OCI-LY1 (cell line): ENCODE measurements at regions not wholly inside any gene's neighbourhood (a gene's known extent, or its start where the extent isn't known, plus 50 kb on each side); places are given as distances from the start of the nearest gene placed in this dataset.

Experiments used
- H2AFZ ChIP-seq: fragments of 200-600 bp; sonication (generic), shearing (Covaris generic); 2 replicates; pipeline ENCODE4 v1.6.0; 2014; ENCODE audit warnings: antibody characterized with exemption, mild to moderate bottlenecking, low read length
- H3F3A ChIP-seq: fragments of 200-600 bp; sonication (generic), shearing (Covaris generic); 2 replicates; pipeline ENCODE4 v1.6.0; 2014; ENCODE audit warnings: mild to moderate bottlenecking, antibody characterized with exemption, low read length, moderate library complexity; ENCODE audit not compliant: insufficient read depth
- H3K27ac ChIP-seq: fragments of 200-600 bp; sonication (generic); 2 replicates; pipeline ENCODE4 v1.5.1; 2014; ENCODE audit warnings: low read length, mixed run types, mild to moderate bottlenecking, low read depth; ENCODE audit not compliant: poor library complexity, severe bottlenecking
- H3K27me3 ChIP-seq: fragments of 200-600 bp; sonication (generic); 2 replicates; pipeline ENCODE4 v1.6.0; 2014; ENCODE audit warnings: antibody characterized with exemption, mild to moderate bottlenecking, low read length, moderate library complexity; ENCODE audit not compliant: insufficient read depth
- H3K36me3 ChIP-seq: fragments of 200-600 bp; sonication (generic); 2 replicates; pipeline ENCODE4 v1.6.1; 2014; ENCODE audit warnings: mild to moderate bottlenecking, antibody characterized with exemption, low read length, moderate library complexity, mixed read lengths; ENCODE audit not compliant: insufficient read depth
- H3K4me1 ChIP-seq: fragments of 200-600 bp; sonication (generic); 2 replicates; pipeline ENCODE4 v1.5.1; 2014; ENCODE audit warnings: mild to moderate bottlenecking, low read length, moderate library complexity; ENCODE audit not compliant: insufficient read depth, severe bottlenecking
- H3K4me2 ChIP-seq: fragments of 200-600 bp; sonication (generic), shearing (Covaris generic); 2 replicates; pipeline ENCODE4 v1.6.1; 2014; ENCODE audit warnings: low read length
- H3K4me3 ChIP-seq: fragments of 200-600 bp; sonication (generic); 2 replicates; pipeline ENCODE4 v1.5.1; 2014; ENCODE audit warnings: low read length, low read depth, mild to moderate bottlenecking, mixed read lengths; ENCODE audit not compliant: poor library complexity, severe bottlenecking
- H3K79me2 ChIP-seq: fragments of 200-600 bp; shearing (Covaris generic); 2 replicates; pipeline ENCODE4 v1.6.1; 2016; ENCODE audit warnings: mixed run types, low read length, mixed read lengths; ENCODE audit not compliant: insufficient read depth
- H3K9ac ChIP-seq: fragments of 200-600 bp; sonication (generic), shearing (Covaris generic); 2 replicates; pipeline ENCODE4 v1.6.1; 2014; ENCODE audit warnings: mild to moderate bottlenecking, low read length, mixed read lengths
- H3K9me2 ChIP-seq: fragments of 200-600 bp; sonication (generic), shearing (Covaris generic); 2 replicates; pipeline ENCODE4 v1.6.1; 2014; ENCODE audit warnings: low read depth, mild to moderate bottlenecking, low read length, mixed read lengths
- H3K9me3 ChIP-seq: fragments of 200-600 bp; shearing (Covaris generic); 2 replicates; pipeline ENCODE4 v1.6.1; 2014; ENCODE audit warnings: low read length, mixed read lengths
- H4K20me1 ChIP-seq: fragments of 200-600 bp; sonication (generic), shearing (Covaris generic); 2 replicates; pipeline ENCODE4 v1.6.0; 2016; ENCODE audit warnings: mild to moderate bottlenecking, low read length; ENCODE audit not compliant: insufficient read depth
- CTCF ChIP-seq: fragments of 200-600 bp; sonication (generic), shearing (Covaris generic); IDR thresholded peaks from 2 replicates; pipeline ENCODE4 v1.5.1; 2017; ENCODE audit warnings: mild to moderate bottlenecking, antibody characterized with exemption, low read length, moderate library complexity, mixed read lengths
- EZH2 ChIP-seq: fragments of 200-600 bp; sonication (generic), shearing (Covaris generic); IDR thresholded peaks from 2 replicates; pipeline ENCODE4 v1.8.0; 2017; ENCODE audit warnings: borderline replicate concordance, mixed run types, mild to moderate bottlenecking, antibody characterized with exemption, low read length, moderate library complexity, mixed read lengths

DNA sequence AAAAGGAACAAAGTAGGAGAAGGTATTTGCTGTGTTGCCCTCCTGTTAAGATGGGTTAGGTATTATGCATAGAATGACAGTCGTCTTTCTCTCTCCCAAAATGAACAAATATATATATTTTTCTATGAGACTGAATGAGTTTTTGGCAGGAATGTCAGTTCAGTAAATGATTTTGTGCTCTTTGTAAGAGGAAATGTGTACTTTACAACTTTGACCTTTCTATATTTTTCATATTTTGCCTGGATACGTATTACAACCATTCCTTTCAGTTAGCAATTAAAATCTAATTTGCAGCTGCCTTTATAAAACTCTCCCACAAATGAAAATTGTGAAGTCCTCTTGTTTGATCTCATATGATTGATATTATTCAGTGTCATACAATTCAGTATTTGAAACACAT, 336.6 kb upstream of the MEOX2 start:
- H2AFZ ChIP-seq: no peak overlapping the region
- H3K9me3 ChIP-seq: no peaks in the 10 kb centered on the region
- no peak overlapping the region for H3K9ac ChIP-seq
- H3K27ac ChIP-seq: no peak overlapping the region
- no peaks in the 10 kb centered on the region for H3K4me1 ChIP-seq
- H3K79me2 ChIP-seq: no peaks in the 10 kb centered on the region
- no peak overlapping the region for H3K4me2 ChIP-seq
- TF ChIP-seq CTCF (no peak), EZH2 (no peak)
- H3K36me3 ChIP-seq: no peaks in the 10 kb centered on the region
- no peaks in the 10 kb centered on the region for H3K27me3 ChIP-seq
- H3F3A ChIP-seq: no peaks in the 10 kb centered on the region
- H3K9me2 ChIP-seq: no peaks in the 10 kb centered on the region
- H3K4me3 ChIP-seq: no peak overlapping the region
- no peaks in the 10 kb centered on the region for H4K20me1 ChIP-seq

DNA sequence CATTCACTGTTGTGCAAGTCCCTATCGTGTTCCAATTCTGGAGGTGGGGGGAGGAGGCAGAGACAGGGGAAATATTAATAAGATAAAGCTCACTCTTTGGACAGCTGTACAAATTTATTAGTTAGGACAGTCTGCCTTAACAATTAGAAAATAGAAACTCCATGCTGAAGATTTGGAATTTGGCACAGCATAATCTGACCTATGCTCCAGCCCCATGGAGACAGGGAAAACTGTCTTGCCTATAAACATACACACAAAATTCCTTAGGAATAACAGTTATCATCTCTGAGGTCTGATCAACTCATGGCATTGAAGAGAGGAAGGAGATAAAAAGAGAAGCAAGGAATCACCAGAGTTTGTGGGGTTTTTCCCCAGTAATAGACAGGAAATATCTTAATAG, 335.4 kb upstream of the MEOX2 start:
- Histone ChIP-seq H3K79me2 (no peaks in the 10 kb centered on the region), H3K36me3 (no peaks in the 10 kb centered on the region), H3K9me3 (no peaks in the 10 kb centered on the region), H3K27me3 (no peaks in the 10 kb centered on the region), H3K27ac (no peak overlapping the region), H3K9ac (no peak overlapping the region), H3K4me2 (no peak overlapping the region), H3K9me2 (no peaks in the 10 kb centered on the region), H3K4me1 (no peaks in the 10 kb centered on the region), H4K20me1 (no peaks in the 10 kb centered on the region), H3F3A (no peaks in the 10 kb centered on the region), H3K4me3 (no peak overlapping the region), H2AFZ (no peak overlapping the region)
- TF ChIP-seq EZH2: no peak
- no peak for TF ChIP-seq CTCF

- TF ChIP-seq CTCF (no peak), EZH2 (no peak)
- H3K4me2 ChIP-seq: no peak overlapping the region
- no peak overlapping the region for H3K9ac ChIP-seq
- no peaks in the 10 kb centered on the region for H3K79me2 ChIP-seq
- no peak overlapping the region for H3K27ac ChIP-seq
- H3K27me3 ChIP-seq: no peaks in the 10 kb centered on the region
- H3F3A ChIP-seq: no peaks in the 10 kb centered on the region
- no peak overlapping the region for H2AFZ ChIP-seq
- H3K9me2 ChIP-seq: no peaks in the 10 kb centered on the region
- no peak overlapping the region for H3K4me3 ChIP-seq
- H4K20me1 ChIP-seq: no peaks in the 10 kb centered on the region
- H3K9me3 ChIP-seq: no peaks in the 10 kb centered on the region
- no peaks in the 10 kb centered on the region for H3K36me3 ChIP-seq
- no peaks in the 10 kb centered on the region for H3K4me1 ChIP-seq
Measured at GRCh38 chr7:16015981-16016380, 329.5 kb upstream of the MEOX2 start.
